HepG2 (cell line): ENCODE measurements at regions not wholly inside any gene's neighbourhood (a gene's known extent, or its start where the extent isn't known, plus 50 kb on each side); places are given as distances from the start of the nearest gene placed in this dataset.

Source experiments
- ATAC-seq: fragments of 200-7000 bp; cut with Tn5 transposase; 3 replicates; pipeline ENCODE4 v1.9.1; 2020; ENCODE audit warnings: mild to moderate bottlenecking, moderate library complexity
- BruUV-seq: library from RNA; stranded (reverse); fragments of 400-500 nt; replicated peaks from 2 replicates; lab custom pipeline; 2021; lab: Mats Ljungman, UMichigan
- CTCF ChIA-PET: fragments of 300-600 bp; formaldehyde crosslinking; extraction: SDS; loops from one replicate; lab custom pipeline; 2021; ENCODE audit warnings: low total read pairs, inconsistent platforms, low intra/inter-chr PET ratio; lab: Yijun Ruan, JAX
- POLR2A ChIA-PET: fragments of 350-600 bp; sonication (Branson Sonifier 250); formaldehyde crosslinking; loops from one replicate; lab custom pipeline; 2020; ENCODE audit warnings: antibody characterized with exemption, inconsistent platforms; lab: Yijun Ruan, JAX
- DNase-seq: peaks from one replicate; pipeline ENCODE4 v3.0.0-alpha.2; 2015; ENCODE audit warnings: low spot score
- FAIRE-seq: peaks from 3 replicates; lab custom pipeline; 2011; peaks lifted over from hg19 to GRCh38; lab: Jason Lieb, UNC
- H2AFZ ChIP-seq: one replicate; pipeline ENCODE4 v1.6.1; 2011; ENCODE audit warnings: low read length, inconsistent platforms
- H3K27ac ChIP-seq: fragments of 300-600 bp; 3 replicates; pipeline ENCODE4 v1.8.0; 2011; ENCODE audit warnings: mixed run types, mild to moderate bottlenecking, mixed read lengths, low read length, inconsistent platforms; ENCODE audit not compliant: insufficient read depth; ENCODE audit errors: extremely low read length
- H3K27me3 ChIP-seq, 2 experiments: fragments of 200-600 bp in 1 of 2; 2 replicates in 1 of 2; 3 replicates in 1 of 2; pipeline versions ENCODE4 v1.6.0 to v1.8.0; 2011; ENCODE audit warnings: low read length in 2 of 2, mild to moderate bottlenecking in 2 of 2, moderate library complexity in 2 of 2, inconsistent platforms in 1 of 2; ENCODE audit not compliant: insufficient read depth in 2 of 2, control insufficient read depth in 1 of 2
- H3K36me3 ChIP-seq, 2 experiments: fragments of 200-600 bp in 1 of 2; replicated peaks in 1 of 2; 2 replicates in 1 of 2; 3 replicates in 1 of 2; pipeline versions ENCODE4 v1.5.1 to v1.8.0; 2011; ENCODE audit warnings: low read length in 2 of 2, inconsistent platforms in 1 of 2; ENCODE audit not compliant: insufficient read depth in 2 of 2, control insufficient read depth in 1 of 2
- H3K4me1 ChIP-seq: 2 replicates; pipeline ENCODE4 v1.5.1; 2012; ENCODE audit warnings: low read length, inconsistent platforms; ENCODE audit not compliant: insufficient read depth
- H3K4me2 ChIP-seq: 2 replicates; pipeline ENCODE4 v1.6.0; 2011; ENCODE audit warnings: low read depth, low read length, inconsistent platforms
- H3K4me3 ChIP-seq, 3 experiments: fragments of 200-600 bp in 1 of 3; sonication (generic), shearing (Covaris generic) in 1 of 3; replicated peaks in 1 of 3; 2 replicates each; pipeline ENCODE4 v1.5.1; 2011 to 2016; ENCODE audit warnings: low read length in 3 of 3, inconsistent platforms in 2 of 3, low read depth in 2 of 3, mild to moderate bottlenecking in 2 of 3, control low read depth in 1 of 3, mixed read lengths in 1 of 3; ENCODE audit not compliant: insufficient read depth in 1 of 3
- H3K79me2 ChIP-seq: one replicate; pipeline ENCODE4 v1.6.1; 2011; ENCODE audit warnings: low read length, inconsistent platforms; ENCODE audit not compliant: insufficient read depth
- H3K9ac ChIP-seq: 2 replicates; pipeline ENCODE4 v1.6.0; 2011; ENCODE audit warnings: mild to moderate bottlenecking, low read depth, low read length, inconsistent platforms; ENCODE audit not compliant: insufficient read depth
- H3K9me3 ChIP-seq: 2 replicates; pipeline ENCODE4 v1.5.1; 2012; ENCODE audit warnings: mild to moderate bottlenecking, low read length
- H4K20me1 ChIP-seq: 2 replicates; pipeline ENCODE4 v1.6.0; 2011; ENCODE audit warnings: inconsistent platforms, mild to moderate bottlenecking, low read length, moderate library complexity; ENCODE audit not compliant: insufficient read depth
- EED ChIP-seq: sonication (generic); formaldehyde crosslinking; IDR thresholded peaks from 2 replicates; pipeline ENCODE4 v1.5.0; 2020; ENCODE audit warnings: mild to moderate bottlenecking, missing genetic modification reagents
- IRF2 ChIP-seq: IDR thresholded peaks from 2 replicates; pipeline ENCODE4 v1.6.1; 2018; ENCODE audit warnings: missing genetic modification reagents, missing compliant biosample characterization
- RFX5 ChIP-seq: IDR thresholded peaks from 2 replicates; pipeline ENCODE4 v1.6.1; 2011; ENCODE audit warnings: low read depth, low read length, improper control_type of control experiment
- ZNF234 ChIP-seq: sonication (generic); formaldehyde crosslinking; conservative IDR thresholded peaks from 2 replicates; pipeline ENCODE4 v1.5.1; 2020; ENCODE audit warnings: mild to moderate bottlenecking, missing genetic modification reagents
- ZNF407 ChIP-seq: sonication (generic); formaldehyde crosslinking; IDR thresholded peaks from one replicate; pipeline ENCODE4 v1.5.1; 2020; ENCODE audit warnings: mild to moderate bottlenecking, missing genetic modification reagents; ENCODE audit errors: not compliant biosample characterization
- ZSCAN20 ChIP-seq: sonication (generic); formaldehyde crosslinking; IDR thresholded peaks from 2 replicates; pipeline ENCODE4 v1.4.0; 2020; ENCODE audit warnings: missing genetic modification reagents, mild to moderate bottlenecking, borderline replicate concordance
- WGBS: methylation state at CpG from one replicate; pipeline ENCODE4 v1.1.6; 2017; ENCODE audit warnings: low lambda C conversion rate; 5-methylcytosine and 5-hydroxymethylcytosine counted together
- in situ Hi-C: cut with HindIII; loops from 2 replicates; pipeline ENCODE4 v1.10.0; 2017; ENCODE audit warnings: low pct_unique_long_range_greater_than_20kb; ENCODE audit not compliant: extremely low pct_ligation_motif_present
- intact Hi-C: fragments of 100-400 bp; cut with micrococcal nuclease; formaldehyde crosslinking; loops from one replicate; pipeline ENCODE4 v1.10.0; 2022; ENCODE audit not compliant: unreplicated experiment
- TF ChIP-seq, protein P1 (sequence below): sonication (generic); formaldehyde crosslinking; IDR thresholded peaks from 2 replicates; pipeline ENCODE4 v1.8.0; 2023; ENCODE audit warnings: mild to moderate bottlenecking, missing genetic modification reagents
- TF ChIP-seq, protein P2 (sequence below): sonication (generic); formaldehyde crosslinking; IDR thresholded peaks from 2 replicates; pipeline ENCODE4 v1.9.0; 2021; ENCODE audit warnings: missing genetic modification reagents, borderline replicate concordance

DNA sequence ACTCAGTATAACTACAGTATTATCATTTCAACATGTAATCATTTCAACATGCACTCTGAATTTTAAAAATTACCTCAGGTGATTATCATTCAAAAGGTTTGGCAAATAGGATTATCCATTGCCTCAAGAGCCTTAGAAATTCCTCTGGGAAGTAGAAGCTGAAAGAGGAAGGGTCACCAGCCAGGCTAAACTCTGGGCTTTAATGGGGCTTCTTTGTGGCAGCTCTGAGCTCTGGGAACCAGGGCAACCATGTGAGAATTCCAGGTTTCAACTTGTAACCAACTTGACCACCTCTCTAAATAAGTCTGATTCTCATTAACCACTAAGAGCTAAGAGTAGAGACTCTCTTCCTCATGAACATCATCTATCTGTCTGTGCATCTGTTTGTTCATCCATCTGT, 117.2 kb upstream of the MED14 start (continued):
- TF ChIP-seq ZNF407 (CRISPR knock-in tag) (no peak), ZNF234 (CRISPR knock-in tag) (no peak)

DNA sequence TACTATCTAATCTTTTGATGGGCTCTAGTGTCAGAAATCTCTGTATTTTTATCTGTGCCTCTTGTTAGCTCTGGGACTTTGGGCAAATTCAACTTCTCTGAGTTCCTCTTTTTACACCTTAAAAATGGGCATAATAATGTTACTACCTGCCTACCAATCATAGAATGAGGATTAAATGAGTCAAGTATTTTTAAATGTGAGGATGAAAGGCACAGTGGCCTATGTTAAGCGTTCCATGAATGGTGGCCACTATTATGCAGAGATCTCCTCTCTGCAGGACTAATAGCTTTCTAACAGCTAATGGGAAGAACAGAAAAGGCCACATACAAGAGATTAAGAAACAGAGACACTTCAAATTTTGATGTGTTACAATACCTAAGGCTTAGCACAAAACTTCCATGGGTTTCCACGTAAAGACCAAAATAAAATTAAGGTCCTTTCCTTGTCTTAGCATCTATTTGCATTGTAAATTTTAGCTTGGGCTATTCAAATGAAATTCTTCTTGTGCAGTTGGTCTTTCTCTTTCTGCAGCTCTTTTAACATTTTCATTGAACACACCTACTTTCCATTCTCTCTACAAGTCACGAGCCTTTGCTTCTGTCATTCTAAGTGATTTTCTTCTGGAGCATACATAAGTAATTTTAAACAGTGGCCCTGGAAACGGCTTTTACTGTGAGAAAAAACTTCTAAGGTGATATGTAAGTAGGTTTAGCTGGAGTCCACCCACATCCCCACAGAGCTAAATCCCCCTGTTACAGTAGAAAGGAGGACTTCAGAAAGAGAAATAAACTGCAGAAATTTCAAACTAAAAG, 117.9 kb upstream of the MED14 start:
- FAIRE-seq (no peak), DNase-seq (no peak), ATAC-seq (no peak)
- no peaks in the 10 kb centered on the region for H3K36me3 ChIP-seq
- H4K20me1 ChIP-seq, result no peaks in the 10 kb centered on the region
- no TSS peak for BruUV-seq
- POLR2A ChIA-PET, result no interaction called here
- CTCF ChIA-PET, result no interaction called here
- H3K9me3 ChIP-seq, result no peaks in the 10 kb centered on the region
- intact Hi-C loops (no loop called here), in situ Hi-C loops (no loop called here)
- H3K79me2 ChIP-seq, result no peaks in the 10 kb centered on the region
- no peak overlapping the region for H3K4me2 ChIP-seq
- H3K4me3 ChIP-seq, result no peak overlapping the region
- H3K4me1 ChIP-seq, result no peaks in the 10 kb centered on the region
- no peak overlapping the region for H3K27ac ChIP-seq
- TF ChIP-seq RFX5, result no peak
- no peak for TF ChIP-seq EED
- TF ChIP-seq, protein P1, sequence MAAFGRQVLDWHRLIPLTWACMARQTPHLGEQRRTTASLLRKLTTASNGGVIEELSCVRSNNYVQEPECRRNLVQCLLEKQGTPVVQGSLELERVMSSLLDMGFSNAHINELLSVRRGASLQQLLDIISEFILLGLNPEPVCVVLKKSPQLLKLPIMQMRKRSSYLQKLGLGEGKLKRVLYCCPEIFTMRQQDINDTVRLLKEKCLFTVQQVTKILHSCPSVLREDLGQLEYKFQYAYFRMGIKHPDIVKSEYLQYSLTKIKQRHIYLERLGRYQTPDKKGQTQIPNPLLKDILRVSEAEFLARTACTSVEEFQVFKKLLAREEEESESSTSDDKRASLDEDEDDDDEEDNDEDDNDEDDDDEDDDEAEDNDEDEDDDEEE (CRISPR knock-in tag), result no peak
- TF ChIP-seq, protein P2, sequence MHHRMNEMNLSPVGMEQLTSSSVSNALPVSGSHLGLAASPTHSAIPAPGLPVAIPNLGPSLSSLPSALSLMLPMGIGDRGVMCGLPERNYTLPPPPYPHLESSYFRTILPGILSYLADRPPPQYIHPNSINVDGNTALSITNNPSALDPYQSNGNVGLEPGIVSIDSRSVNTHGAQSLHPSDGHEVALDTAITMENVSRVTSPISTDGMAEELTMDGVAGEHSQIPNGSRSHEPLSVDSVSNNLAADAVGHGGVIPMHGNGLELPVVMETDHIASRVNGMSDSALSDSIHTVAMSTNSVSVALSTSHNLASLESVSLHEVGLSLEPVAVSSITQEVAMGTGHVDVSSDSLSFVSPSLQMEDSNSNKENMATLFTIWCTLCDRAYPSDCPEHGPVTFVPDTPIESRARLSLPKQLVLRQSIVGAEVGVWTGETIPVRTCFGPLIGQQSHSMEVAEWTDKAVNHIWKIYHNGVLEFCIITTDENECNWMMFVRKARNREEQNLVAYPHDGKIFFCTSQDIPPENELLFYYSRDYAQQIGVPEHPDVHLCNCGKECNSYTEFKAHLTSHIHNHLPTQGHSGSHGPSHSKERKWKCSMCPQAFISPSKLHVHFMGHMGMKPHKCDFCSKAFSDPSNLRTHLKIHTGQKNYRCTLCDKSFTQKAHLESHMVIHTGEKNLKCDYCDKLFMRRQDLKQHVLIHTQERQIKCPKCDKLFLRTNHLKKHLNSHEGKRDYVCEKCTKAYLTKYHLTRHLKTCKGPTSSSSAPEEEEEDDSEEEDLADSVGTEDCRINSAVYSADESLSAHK, result no peak
- TF ChIP-seq ZSCAN20, result no peak
- no peak for TF ChIP-seq IRF2
- H3K27me3 ChIP-seq, result no peaks in the 10 kb centered on the region
- H2AFZ ChIP-seq, result no peak overlapping the region
- H3K9ac ChIP-seq, result no peak overlapping the region
- WGBS, result 28% methylated on average over 4 of the region's 4 CpGs
